ENCODE measurements at regions not wholly inside any gene's neighbourhood (a gene's known extent, or its start where the extent isn't known, plus 50 kb on each side); places are given as distances from the start of the nearest gene placed in this dataset.

GRCh38 chr6:43909474-43910148 lies 139.6 kb downstream of the VEGFA start:
- TF ChIP-seq POLR2A (IDR thresholded peaks at IDR 0.05), result no peak
- no peak for TF ChIP-seq CTCF (IDR thresholded peaks at IDR 0.05)
